KOPT-K1 (cell line): ENCODE measurements at regions not wholly inside any gene's neighbourhood (a gene's known extent, or its start where the extent isn't known, plus 50 kb on each side); places are given as distances from the start of the nearest gene placed in this dataset.
"Not testable (repeated sequence)": the region's sequence is repeated elsewhere in the genome, so short reads cannot be mapped to it uniquely, and the experiment has no call there.

Experiments
- H3K27ac ChIP-seq: fragments of 200-600 bp; sonication (generic); 2 replicates; pipeline ENCODE4 v1.5.1; 2016; ENCODE audit warnings: antibody characterized with exemption, mild to moderate bottlenecking, low read depth, low read length; ENCODE audit not compliant: poor library complexity, severe bottlenecking
- H3K36me3 ChIP-seq: fragments of 200-600 bp; sonication (generic); 2 replicates; pipeline ENCODE4 v1.5.1; 2017; ENCODE audit warnings: antibody characterized with exemption, mild to moderate bottlenecking, low read length, moderate library complexity; ENCODE audit not compliant: insufficient read depth
- H3K9me3 ChIP-seq: fragments of 200-600 bp; sonication (generic); 2 replicates; pipeline ENCODE4 v1.5.1; 2017; ENCODE audit warnings: antibody characterized with exemption, low read length, mild to moderate bottlenecking; ENCODE audit not compliant: insufficient read depth, poor library complexity, severe bottlenecking

- no peaks in the 10 kb centered on the region for H3K36me3 ChIP-seq
- no peak overlapping the region for H3K27ac ChIP-seq
- H3K9me3 ChIP-seq, result no peaks in the 10 kb centered on the region
These were observed 803.6 kb downstream of the GLUD2 start for GRCh38 chrX:121851033-121851432.

DNA sequence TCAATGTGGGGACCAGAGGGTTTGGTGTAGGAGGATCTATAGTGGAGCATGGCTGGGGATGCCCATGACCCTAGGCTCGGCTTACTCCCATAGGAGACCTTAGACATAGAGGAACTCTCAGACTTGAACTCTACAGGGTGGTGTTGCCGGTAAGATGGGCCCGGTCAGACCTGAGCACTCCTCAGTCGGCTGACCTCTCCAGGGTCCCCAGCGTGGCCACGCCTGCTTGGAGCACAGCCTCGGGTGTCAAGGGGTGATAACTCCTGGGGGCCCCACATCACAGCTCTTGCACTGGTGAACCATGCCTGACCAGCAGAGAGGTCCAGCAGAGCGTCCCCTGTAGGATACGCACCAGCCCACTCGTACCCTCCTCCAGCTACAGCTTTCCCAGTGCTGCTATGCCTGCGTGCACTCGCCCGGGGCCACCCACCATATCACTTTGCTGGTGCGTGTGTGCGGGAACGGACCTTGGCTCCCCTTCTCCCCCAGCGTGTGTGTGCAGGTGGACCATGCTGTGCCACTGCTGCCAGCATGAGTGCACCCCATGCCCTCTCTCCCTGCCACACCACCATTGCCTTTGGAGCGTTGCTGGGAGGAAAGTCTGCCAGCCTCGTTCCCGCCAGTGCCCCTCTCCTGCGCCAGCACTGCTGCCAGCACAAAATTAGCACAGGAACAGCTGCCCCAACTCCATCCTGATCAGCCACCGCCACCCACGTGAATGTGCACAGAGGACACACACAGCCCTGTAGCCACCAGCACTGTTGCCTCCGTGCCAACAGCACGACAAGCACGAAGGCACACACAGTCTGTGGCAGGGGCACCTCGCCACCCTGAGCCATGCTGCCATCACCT is 806.6 kb downstream of the GLUD2 start:
- no peaks in the 10 kb centered on the region for H3K9me3 ChIP-seq
- no peaks in the 10 kb centered on the region for H3K36me3 ChIP-seq
- H3K27ac ChIP-seq, result no peak overlapping the region

- Histone ChIP-seq H3K27ac (no peak overlapping the region), H3K9me3 (no peaks in the 10 kb centered on the region), H3K36me3 (no peaks in the 10 kb centered on the region)
These were observed 807.2 kb downstream of the GLUD2 start for GRCh38 chrX:121854614-121854911.

GRCh38 chrX:121858867-121859647 is 811.6 kb downstream of the GLUD2 start:
- Histone ChIP-seq H3K36me3 (no peaks in the 10 kb centered on the region), H3K27ac (no peak overlapping the region), H3K9me3 (no peaks in the 10 kb centered on the region)

DNA sequence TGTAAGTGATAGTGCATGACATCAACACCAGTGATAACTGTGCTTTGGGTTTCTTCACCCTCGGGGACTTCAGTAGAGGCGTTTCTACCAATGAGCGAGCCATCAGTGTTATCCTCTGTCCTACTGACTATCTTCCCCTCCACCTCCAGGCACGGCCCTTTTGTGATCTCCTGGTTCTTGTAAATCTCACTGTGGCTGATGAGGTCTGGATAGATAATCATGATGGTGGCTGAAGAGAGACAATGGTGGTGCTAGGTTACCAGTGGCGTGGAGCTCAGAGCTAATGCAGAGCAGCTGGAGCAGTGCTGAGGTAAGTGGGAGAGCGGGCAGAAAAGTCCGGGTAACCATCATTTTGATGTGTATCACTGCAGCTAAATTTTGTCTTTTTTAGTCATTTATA is 816.6 kb downstream of the GLUD2 start:
- Histone ChIP-seq H3K9me3 (no peaks in the 10 kb centered on the region), H3K27ac (no peak overlapping the region)

GRCh38 chrX:121864561-121864960 is 817.2 kb downstream of the GLUD2 start:
- Histone ChIP-seq H3K36me3 (no peaks in the 10 kb centered on the region), H3K27ac (no peak overlapping the region), H3K9me3 (no peaks in the 10 kb centered on the region)

More for the DNA sequence above, 816.6 kb downstream of the GLUD2 start:
- no peaks in the 10 kb centered on the region for H3K36me3 ChIP-seq

DNA sequence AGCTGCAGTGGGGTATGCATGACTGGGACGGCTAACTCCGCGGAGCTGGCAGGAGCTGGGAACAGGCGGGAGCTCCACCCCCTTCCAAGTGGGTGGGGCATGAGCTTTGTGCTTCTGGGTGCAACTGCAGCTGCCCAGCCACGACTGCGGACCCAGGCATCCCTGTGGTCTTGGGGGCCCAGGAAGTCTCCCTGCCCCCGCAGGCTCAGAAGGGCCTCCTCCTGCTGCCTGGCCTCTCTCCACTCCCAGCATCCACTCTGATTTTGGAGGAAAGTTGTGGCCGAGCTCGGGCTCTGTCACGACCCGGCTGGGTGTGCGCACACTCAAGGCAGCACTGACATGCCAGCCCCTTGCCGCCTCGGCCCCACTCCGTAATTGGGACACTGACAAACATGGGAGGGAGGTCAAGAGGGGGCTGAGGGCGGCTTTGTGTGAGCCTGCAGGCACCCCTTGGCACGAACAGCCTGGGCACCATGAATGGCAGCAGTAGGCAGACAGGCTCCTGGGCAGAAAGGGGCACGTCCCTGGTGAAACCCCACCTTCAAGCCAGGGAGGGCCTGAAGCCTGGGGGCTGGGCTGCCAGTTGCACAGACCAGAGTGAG is 822.6 kb downstream of the GLUD2 start:
- Histone ChIP-seq H3K27ac (no peak overlapping the region), H3K36me3 (no peaks in the 10 kb centered on the region), H3K9me3 (no peaks in the 10 kb centered on the region)

DNA sequence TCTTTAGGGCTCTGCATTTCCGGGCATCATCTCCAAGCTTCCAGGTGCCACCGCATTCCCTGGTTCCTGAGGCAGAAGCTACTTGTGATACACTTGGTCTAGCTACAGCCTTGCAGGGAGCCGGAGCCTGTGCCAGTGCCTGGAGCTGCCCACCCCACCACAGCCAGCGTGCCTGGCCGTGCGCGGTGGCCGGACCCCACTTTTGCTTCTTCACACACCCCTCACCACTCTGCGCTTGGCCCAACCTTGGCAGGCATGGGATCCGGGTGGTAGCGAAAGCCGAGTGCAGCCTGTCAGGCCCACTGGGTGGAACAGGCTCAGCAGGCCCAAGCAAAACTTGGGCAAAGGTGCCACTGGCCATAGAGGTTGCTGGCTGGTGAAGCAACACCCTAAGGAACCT is 823.7 kb downstream of the GLUD2 start:
- Histone ChIP-seq H3K36me3 (no peaks in the 10 kb centered on the region), H3K9me3 (no peaks in the 10 kb centered on the region), H3K27ac (no peak overlapping the region)

GRCh38 chrX:121876305-121876704 is 828.9 kb downstream of the GLUD2 start:
- H3K36me3 ChIP-seq, result no peaks in the 10 kb centered on the region
- no peak overlapping the region for H3K27ac ChIP-seq
- no peaks in the 10 kb centered on the region for H3K9me3 ChIP-seq

GRCh38 chrX:121877337-121877736 is 829.9 kb downstream of the GLUD2 start:
- H3K27ac ChIP-seq, H3K9me3 ChIP-seq, H3K36me3 ChIP-seq: not testable (repeated sequence)

- no peaks in the 10 kb centered on the region for H3K36me3 ChIP-seq
These were observed 839.1 kb downstream of the GLUD2 start for GRCh38 chrX:121886557-121886956.

DNA sequence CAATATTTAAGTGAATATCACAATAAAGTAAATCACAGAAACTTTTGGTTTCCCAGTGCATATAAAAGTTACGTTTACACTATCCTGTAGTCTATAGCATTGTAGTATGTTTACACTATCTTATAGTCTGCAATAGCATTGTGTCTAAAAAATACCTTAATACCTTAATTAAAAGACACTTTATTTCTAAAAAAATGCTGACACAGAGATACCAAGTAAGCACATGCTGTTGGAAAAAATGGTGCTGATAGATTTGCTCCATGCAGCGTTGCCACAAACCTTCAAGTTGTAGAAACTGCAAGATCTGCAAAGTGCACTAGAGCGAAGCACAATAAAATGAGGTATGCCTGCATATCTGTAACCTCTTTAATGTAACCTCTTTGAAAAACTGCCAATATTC is 847.3 kb downstream of the GLUD2 start:
- H3K27ac ChIP-seq, result no peak overlapping the region
- no peaks in the 10 kb centered on the region for H3K9me3 ChIP-seq

More at GRCh38 chrX:121886557-121886956, 839.1 kb downstream of the GLUD2 start:
- no peak overlapping the region for H3K27ac ChIP-seq
- no peaks in the 10 kb centered on the region for H3K9me3 ChIP-seq

DNA sequence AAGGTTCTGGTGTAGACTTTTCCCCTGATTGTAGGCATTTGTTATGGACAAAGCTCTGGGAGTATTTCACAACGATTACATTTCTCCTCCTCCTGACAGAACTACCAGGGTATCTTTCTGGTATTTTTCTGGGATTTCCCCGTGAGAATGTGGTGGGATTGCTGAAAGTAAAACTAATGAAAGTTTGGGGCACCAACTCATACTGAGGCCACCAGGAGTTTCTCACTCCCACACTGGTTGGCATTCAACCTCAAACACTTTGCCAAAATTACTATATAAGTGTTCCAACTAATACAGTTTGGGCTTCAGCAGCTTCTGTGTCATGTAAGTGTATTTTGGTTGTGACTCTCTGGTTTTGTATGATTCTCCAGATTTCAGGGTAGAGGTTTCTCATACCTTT is 855.1 kb downstream of the GLUD2 start:
- Histone ChIP-seq H3K9me3 (no peaks in the 10 kb centered on the region), H3K27ac (no peak overlapping the region), H3K36me3 (no peaks in the 10 kb centered on the region)

More for the DNA sequence above, 847.3 kb downstream of the GLUD2 start:
- no peaks in the 10 kb centered on the region for H3K36me3 ChIP-seq

GRCh38 chrX:121903961-121904360 is 856.6 kb downstream of the GLUD2 start:
- no peaks in the 10 kb centered on the region for H3K9me3 ChIP-seq
- no peaks in the 10 kb centered on the region for H3K36me3 ChIP-seq
- H3K27ac ChIP-seq, result no peak overlapping the region

- Histone ChIP-seq H3K36me3 (no peaks in the 10 kb centered on the region), H3K27ac (no peak overlapping the region), H3K9me3 (no peaks in the 10 kb centered on the region)
These were observed 873.8 kb downstream of the GLUD2 start for GRCh38 chrX:121921258-121921657.
